A549 (cell line): ENCODE measurements at regions not wholly inside any gene's neighbourhood (a gene's known extent, or its start where the extent isn't known, plus 50 kb on each side); places are given as distances from the start of the nearest gene placed in this dataset.

Source experiments
- JUN ChIP-seq, 2 experiments: fragments of >200 bp; sonication (Bioruptor Twin); formaldehyde crosslinking; IDR thresholded peaks; 2 replicates in 1 of 2; 3 replicates in 1 of 2; pipeline ENCODE4 v1.6.1; 2016 to 2017
- TF ChIP-seq, protein P1 (sequence below): fragments of >200 bp; sonication (Bioruptor Twin); formaldehyde crosslinking; IDR thresholded peaks from 3 replicates; pipeline ENCODE4 v1.5.1; 2016

DNA sequence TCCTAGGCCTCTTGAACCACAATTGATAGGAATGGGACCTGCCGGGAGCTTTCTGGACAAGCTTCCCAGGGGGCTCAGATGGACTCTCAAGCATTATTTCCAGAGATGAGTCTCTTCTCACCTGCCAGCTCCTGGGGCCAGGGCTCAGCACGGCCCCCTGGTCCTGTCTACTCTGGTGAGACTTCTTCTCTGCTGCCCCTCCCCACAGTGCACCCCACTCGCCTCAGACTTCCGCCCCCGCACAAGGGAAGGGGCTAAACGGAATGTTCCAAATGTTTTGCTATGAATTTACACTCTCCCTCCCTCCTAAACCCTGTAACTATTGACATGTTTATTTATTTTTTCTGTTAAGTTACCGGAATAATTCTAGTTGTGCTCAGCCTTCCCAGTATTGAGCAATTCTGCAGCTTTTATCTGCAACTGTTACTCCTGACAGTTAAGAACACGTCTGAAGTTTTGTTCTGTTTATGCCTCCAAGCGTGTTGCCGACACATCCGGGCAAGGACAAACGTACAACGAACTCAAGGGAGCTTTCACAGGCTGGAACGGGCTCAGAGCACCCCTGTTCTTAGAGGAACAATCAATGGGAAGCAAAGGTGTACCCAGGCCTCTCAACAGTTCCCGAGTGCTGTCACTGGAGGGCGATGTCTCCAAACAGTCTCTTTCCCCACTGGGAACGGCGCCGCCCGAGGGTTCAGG, 55.2 kb downstream of the FHIP2A start:
- no peak for TF ChIP-seq JUN (IDR thresholded peaks at IDR 0.05)
- TF ChIP-seq, protein P1, sequence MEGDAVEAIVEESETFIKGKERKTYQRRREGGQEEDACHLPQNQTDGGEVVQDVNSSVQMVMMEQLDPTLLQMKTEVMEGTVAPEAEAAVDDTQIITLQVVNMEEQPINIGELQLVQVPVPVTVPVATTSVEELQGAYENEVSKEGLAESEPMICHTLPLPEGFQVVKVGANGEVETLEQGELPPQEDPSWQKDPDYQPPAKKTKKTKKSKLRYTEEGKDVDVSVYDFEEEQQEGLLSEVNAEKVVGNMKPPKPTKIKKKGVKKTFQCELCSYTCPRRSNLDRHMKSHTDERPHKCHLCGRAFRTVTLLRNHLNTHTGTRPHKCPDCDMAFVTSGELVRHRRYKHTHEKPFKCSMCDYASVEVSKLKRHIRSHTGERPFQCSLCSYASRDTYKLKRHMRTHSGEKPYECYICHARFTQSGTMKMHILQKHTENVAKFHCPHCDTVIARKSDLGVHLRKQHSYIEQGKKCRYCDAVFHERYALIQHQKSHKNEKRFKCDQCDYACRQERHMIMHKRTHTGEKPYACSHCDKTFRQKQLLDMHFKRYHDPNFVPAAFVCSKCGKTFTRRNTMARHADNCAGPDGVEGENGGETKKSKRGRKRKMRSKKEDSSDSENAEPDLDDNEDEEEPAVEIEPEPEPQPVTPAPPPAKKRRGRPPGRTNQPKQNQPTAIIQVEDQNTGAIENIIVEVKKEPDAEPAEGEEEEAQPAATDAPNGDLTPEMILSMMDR = peak; percentile 79
